Right lung (tissue), 2 donors: ENCODE measurements at regions not wholly inside any gene's neighbourhood (a gene's known extent, or its start where the extent isn't known, plus 50 kb on each side); places are given as distances from the start of the nearest gene placed in this dataset.

Source experiments
- DNase-seq, 2 donors: peaks; one replicate each; pipeline ENCODE4 v3.0.0-alpha.2; 2013

DNA sequence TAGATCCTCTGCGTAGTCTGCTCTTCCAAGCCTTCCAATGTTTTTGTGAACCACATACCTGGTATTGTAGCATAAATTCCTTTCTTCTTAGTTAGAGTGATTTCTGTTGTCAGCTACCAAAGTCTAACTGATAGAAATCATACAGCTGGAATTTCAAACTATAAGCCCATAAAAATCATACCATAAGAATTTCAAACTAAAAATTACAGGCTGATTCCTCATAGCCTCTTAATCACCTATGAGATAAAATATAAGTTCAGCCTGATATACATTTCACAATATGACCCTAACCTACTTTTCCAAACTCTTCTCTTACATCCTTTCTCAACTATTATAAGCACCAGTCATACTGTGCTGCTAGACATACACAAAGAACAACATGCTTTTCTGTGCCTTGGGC is 64.8 kb downstream of the PTHLH start:
- DNase-seq = no peak

- no peak for DNase-seq
These were observed 65.7 kb downstream of the PTHLH start for GRCh38 chr12:27906658-27907473.

DNA sequence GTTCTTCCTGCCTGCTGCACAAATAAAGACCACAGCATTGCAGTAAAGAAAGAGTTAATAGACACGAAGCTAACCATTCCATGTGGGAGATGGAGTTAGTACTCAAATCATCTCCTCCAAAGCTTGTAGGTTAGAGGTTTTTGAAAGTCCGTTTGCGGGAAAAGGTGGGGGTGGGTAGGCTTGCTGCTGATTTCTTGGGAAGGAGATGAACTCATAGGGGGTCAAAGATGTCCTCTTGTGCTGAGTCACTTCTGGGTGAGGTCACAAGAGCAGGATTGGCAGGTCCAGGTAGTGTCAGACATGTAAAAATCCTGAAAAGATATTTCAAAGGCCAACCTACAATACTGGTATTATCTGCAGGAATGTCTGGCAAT is 66.4 kb downstream of the PTHLH start:
- no peak for DNase-seq

DNA sequence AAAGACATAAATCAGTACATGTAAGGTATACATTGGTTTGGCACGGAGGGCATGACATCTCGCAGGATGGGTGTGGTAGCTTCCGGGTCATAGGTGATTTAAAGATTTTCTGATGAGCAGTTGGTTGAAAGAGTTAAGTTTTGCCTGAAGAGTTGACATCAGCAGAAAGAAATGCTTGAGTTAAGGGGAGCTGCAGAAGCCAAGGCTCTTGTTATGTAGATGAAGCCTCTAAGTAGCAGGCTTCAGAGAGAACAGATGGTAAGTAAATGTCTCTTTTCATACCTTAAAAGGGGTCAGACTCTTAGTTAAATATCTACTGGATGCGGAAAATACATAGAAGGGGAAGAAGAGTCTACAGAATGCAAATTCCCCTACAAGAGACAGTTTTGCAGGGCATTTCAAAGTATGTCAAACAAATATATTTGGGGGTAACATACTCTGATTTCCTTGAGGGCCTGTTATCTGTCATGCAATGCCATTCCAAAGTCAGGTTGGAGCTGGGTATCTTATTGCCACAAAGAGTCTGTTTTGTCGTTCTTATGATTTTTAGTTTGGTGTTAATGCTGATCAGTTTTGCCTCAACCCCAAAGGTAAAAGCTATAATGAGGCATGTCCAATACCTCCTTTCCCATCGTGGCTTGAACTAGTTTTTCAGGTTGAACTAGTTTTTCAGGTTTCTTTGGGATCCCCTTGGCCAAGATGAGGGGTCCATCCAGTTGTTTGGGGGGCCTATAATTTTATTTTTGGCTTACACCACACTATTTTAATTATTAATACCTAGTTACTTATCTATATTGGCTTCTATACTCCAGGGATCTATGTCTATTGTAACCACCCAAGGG is 67.0 kb downstream of the PTHLH start:
- DNase-seq = no peak

DNA sequence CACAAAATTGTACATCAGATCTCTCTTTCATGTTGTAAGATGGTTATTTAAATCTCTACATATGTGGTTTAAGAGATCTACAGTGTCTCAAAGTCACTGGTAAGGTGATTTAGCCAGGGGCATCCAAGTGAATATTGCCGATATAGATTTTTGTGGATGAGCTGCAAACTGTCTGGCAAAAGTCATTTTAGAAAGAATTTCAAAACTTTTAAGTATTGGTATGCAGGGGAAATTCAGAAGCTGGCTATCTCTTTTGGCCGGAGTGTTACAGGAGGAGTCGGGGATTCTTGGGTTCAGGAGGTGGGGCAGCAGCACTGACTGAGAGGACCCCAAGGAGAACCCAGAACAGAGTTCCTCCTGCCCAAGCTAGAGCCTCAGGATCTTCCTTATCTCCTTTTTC is 69.9 kb downstream of the PTHLH start:
- no peak for DNase-seq

DNA sequence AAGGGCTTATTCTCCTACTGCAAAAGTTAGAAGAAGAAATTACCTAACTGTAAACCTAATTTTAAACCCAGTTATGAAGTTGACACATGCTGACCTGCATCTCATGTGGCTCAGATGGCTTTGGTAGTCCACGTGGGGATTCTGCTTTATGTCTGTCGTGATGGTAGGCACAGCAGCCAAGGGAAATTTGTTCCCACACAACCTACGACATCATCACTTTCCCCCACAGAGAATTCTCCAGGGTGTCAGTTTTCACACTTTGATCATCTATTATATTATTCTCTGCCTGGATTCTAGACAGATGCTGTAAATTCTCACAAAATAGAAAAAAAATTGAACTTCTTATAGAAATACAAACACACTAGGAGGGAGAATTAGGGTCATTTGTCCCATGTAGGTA is 70.6 kb downstream of the PTHLH start:
- no peak for DNase-seq

GRCh38 chr12:27900920-27901879 is 71.3 kb downstream of the PTHLH start:
- no peak for DNase-seq

GRCh38 chr12:27899151-27899661 is 73.3 kb downstream of the PTHLH start:
- DNase-seq = peak; percentile 42 to 67

DNA sequence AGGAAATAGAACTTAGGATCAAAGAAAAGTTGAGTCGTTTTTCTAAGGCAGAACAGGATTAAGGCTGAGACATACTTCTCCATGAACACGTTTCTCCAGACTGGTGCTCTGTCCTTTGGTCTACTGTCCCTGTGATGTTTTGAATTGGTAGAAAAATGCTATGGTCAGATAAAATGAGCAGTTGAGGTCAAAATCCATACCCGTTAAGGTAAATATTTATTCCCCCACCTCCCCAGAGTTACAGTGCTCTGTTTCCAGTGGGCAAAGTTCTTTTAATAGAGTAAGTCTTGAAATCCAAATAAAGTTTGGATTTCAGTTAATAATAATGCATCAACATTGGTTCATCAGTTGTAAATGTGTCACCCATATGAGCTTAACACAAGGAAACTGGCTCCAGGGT is 74.5 kb downstream of the PTHLH start:
- DNase-seq = no peak

DNA sequence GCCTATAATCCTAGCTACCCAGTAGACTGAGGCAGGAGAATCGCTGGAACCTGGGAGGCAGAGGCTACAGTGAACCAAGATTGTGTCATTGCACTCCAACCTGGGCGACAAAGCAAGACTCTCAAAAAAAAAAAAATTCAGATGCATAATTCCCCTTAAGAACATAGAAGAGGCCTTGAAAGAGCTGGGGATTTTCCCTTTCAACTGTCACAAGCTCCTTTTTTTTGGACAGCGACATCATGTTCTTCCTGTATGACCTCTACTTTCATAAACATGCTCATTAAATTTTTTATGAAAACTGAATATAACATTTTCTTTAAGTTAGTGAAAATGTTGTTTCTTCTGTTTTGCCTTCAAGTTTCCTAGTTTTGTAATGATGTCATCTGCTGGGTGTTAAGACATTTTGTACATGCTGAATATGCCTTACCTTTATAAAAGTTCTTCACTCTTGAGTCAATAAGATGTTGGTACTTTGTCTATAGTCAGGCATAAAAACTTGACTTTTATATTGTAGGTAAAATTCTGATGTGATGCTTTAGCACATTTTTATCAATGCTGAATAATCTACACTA is 76.0 kb downstream of the PTHLH start:
- DNase-seq = no peak

DNA sequence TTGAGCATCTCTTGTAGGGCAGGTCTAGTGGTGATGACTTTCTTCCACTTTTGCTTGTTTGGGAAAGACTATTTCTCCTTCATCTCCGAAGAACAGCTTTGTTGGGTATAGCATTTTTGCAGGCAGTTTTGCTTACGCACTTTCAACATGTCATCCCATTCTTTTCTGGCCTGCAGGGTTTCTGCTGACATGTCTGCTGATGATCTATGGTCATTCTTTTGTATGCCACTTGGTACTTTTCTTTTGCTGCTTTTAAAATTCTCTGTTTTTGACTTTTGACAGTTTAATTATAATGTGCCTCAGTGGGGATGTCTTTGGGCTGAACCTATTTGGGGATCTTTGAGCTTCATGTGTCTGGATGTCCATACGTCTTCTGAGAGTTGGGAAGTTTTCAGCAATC is 78.2 kb downstream of the PTHLH start:
- DNase-seq = no peak

GRCh38 chr12:27879708-27880107 is 92.8 kb downstream of the PTHLH start:
- no peak for DNase-seq

- no peak for DNase-seq
These were observed 95.6 kb upstream of the MANSC4 start for GRCh38 chr12:27875677-27876076.

DNA sequence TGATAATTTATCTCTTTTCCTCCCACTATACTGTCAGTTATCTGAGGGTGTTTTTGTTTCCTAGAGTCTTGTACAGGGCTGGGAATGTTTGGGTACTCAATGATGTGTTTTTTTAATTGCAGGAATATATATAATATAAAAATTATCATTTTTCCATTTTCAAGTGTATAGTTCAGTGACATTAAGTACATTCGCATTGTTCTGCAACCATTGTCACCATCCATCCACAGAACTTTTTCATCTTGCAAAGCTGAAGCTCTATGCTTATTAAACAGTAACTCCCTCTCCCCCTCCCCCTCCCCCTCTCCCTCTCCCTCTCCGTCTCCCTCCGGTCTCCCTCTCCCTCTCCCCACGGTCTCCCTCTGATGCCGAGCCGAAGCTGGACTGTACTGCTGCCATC is 93.0 kb upstream of the MANSC4 start:
- no peak for DNase-seq

DNA sequence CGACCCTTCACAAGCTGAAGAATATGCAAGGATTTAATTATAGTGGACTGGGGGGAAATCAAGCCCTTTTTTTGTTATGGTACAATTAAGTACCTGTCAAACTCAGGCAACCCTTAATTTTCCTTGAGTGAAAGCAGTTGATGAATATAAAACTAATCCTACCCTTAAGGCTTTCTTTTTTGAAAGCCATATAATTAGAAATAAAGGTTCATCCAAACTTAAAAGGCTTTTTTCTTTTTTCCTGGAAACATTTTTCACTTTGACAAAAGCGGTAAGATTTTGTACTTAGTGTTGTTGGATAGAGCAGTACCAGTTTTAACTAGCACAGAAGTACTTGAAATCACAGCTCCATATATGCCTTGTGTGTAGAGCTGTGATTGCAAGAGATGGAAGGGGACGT is 91.9 kb upstream of the MANSC4 start:
- DNase-seq = no peak

- no peak for DNase-seq
These were observed 90.9 kb upstream of the MANSC4 start for GRCh38 chr12:27870939-27871338.

GRCh38 chr12:27869567-27869966 is 89.5 kb upstream of the MANSC4 start:
- no peak for DNase-seq

- DNase-seq = no peak
These were observed 88.1 kb upstream of the MANSC4 start for GRCh38 chr12:27868139-27868538.

- DNase-seq = no peak
These were observed 86.5 kb upstream of the MANSC4 start for GRCh38 chr12:27866373-27867101.

DNA sequence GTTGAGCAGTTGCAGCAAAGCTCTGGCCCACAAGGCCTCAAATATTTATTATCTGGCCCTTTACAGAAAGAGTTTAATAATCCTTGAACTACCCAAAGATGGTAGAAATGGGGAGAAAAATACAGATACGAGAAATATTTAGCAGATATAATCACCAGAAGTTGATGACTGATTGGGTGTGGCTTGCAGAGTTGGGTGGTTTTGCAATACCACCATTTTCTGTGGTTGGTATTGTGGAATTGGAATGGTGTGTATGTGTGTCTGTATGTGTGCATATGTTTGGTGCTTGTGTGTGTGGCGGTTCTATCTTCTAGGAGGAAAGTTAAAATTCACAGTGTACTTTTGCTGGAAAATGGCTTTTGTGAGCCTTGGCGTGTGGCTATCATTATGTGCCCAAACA is 85.4 kb upstream of the MANSC4 start:
- no peak for DNase-seq

DNA sequence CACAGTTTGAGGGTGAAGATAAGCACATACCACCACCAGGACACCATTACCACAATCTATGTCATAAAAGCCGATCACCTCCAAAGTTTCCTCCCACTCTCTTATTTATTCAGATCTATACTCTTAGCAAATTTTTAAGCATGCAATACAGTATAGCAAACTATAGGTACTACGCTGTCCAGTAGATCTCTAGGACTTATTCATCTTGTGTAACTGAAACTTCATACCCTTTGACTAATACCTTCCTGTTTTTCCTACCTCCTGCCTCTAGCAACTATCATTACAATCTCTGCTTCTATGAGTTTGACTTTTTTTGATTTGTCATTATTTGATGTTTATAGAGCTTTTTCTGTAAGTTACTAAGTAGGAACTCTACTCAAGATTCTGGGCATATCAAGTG is 84.5 kb upstream of the MANSC4 start:
- no peak for DNase-seq
